ENCODE measurements at regions not wholly inside any gene's neighbourhood (a gene's known extent, or its start where the extent isn't known, plus 50 kb on each side); places are given as distances from the start of the nearest gene placed in this dataset.

DNA sequence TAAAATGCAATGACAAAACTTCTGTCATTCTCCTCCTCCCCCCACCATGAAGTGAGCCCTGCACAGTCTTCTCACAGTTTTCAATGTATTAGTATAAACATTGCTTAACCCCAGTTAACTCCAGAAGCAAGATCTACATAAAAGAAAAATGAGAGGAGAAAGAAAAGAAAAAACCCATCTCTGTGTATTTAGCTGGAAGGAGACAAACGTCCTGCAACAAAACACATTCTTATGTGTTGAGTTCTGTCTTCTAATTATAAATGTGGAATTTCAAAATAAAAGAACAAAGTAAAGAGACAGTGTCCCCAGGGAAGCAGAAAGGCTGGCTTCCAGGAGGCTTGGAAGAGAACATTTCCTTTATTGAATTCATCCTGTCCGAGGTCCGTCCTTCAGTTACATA lies 491.9 kb upstream of the TUSC1 start:
- ChIA-PET POLR2A (no interaction called here), CTCF (ENCODE audit: unreplicated experiment) (no interaction called here)
- intact Hi-C loops (cut with micrococcal nuclease; ENCODE audit: unreplicated experiment), result no loop called here
- Histone ChIP-seq H3K79me2 (ENCODE audit: insufficient read depth, low read depth, low read length) (no peaks in the 10 kb centered on the region), H3K36me3 (ENCODE audit: insufficient read depth, low read length) (no peaks in the 10 kb centered on the region), H4K20me1 (ENCODE audit: insufficient read depth, low read length) (no peaks in the 10 kb centered on the region), H3K4me1 (ENCODE audit: insufficient read depth, low read length, poor library complexity, severe bottlenecking) (no peaks in the 10 kb centered on the region), H3K4me2 (ENCODE audit: low read length) (no peak overlapping the region), H2AFZ (ENCODE audit: low read length) (no peak overlapping the region), H3K9me3 (ENCODE audit: low read length) (no peaks in the 10 kb centered on the region), H3K4me3 (ENCODE audit: low read depth, low read length, poor library complexity, severe bottlenecking) (no peak overlapping the region), H3K27ac (ENCODE audit: low read depth, low read length, poor library complexity, severe bottlenecking) (no peak overlapping the region), H3K9me2 (ENCODE audit: insufficient read depth, low read length) (no peaks in the 10 kb centered on the region)
- no peak for TF ChIP-seq CTCF (conservative IDR thresholded peaks at IDR 0.05; ENCODE audit: low read length)
- no peak for TF ChIP-seq EZH2phosphoT487 (IDR thresholded peaks at IDR 0.05; ENCODE audit: borderline replicate concordance, low read depth, low read length)
- no peak for DNase-seq (ENCODE audit: low spot score)
- BruUV-seq (replicated peaks), result no TSS peak

GRCh38 chr9:26169708-26170107 lies 491.5 kb upstream of the TUSC1 start:
- Histone ChIP-seq H3K4me1 (ENCODE audit: insufficient read depth, low read length, poor library complexity, severe bottlenecking) (no peaks in the 10 kb centered on the region), H3K9me3 (ENCODE audit: low read length) (no peaks in the 10 kb centered on the region), H3K36me3 (ENCODE audit: insufficient read depth, low read length) (no peaks in the 10 kb centered on the region), H3K4me2 (ENCODE audit: low read length) (no peak overlapping the region), H3K4me3 (ENCODE audit: low read depth, low read length, poor library complexity, severe bottlenecking) (no peak overlapping the region), H3K79me2 (ENCODE audit: insufficient read depth, low read depth, low read length) (no peaks in the 10 kb centered on the region), H3K27ac (ENCODE audit: low read depth, low read length, poor library complexity, severe bottlenecking) (no peak overlapping the region), H4K20me1 (ENCODE audit: insufficient read depth, low read length) (no peaks in the 10 kb centered on the region), H3K9me2 (ENCODE audit: insufficient read depth, low read length) (no peaks in the 10 kb centered on the region), H2AFZ (ENCODE audit: low read length) (no peak overlapping the region)
- intact Hi-C loops (cut with micrococcal nuclease; ENCODE audit: unreplicated experiment), result no loop called here
- DNase-seq (ENCODE audit: low spot score), result no peak
- TF ChIP-seq EZH2phosphoT487 (IDR thresholded peaks at IDR 0.05; ENCODE audit: borderline replicate concordance, low read depth, low read length), result no peak
- POLR2A ChIA-PET, result no interaction called here
- BruUV-seq (replicated peaks), result no TSS peak
- CTCF ChIA-PET (ENCODE audit: unreplicated experiment), result no interaction called here

- Histone ChIP-seq H3K27ac (ENCODE audit: low read depth, low read length, poor library complexity, severe bottlenecking) (no peak overlapping the region), H2AFZ (ENCODE audit: low read length) (no peak overlapping the region), H4K20me1 (ENCODE audit: insufficient read depth, low read length) (no peaks in the 10 kb centered on the region), H3K4me2 (ENCODE audit: low read length) (no peak overlapping the region), H3K79me2 (ENCODE audit: insufficient read depth, low read depth, low read length) (no peaks in the 10 kb centered on the region), H3K36me3 (ENCODE audit: insufficient read depth, low read length) (no peaks in the 10 kb centered on the region), H3K4me1 (ENCODE audit: insufficient read depth, low read length, poor library complexity, severe bottlenecking) (no peaks in the 10 kb centered on the region), H3K4me3 (ENCODE audit: low read depth, low read length, poor library complexity, severe bottlenecking) (no peak overlapping the region), H3K9me3 (ENCODE audit: low read length) (no peaks in the 10 kb centered on the region), H3K9me2 (ENCODE audit: insufficient read depth, low read length) (no peaks in the 10 kb centered on the region)
- intact Hi-C loops (cut with micrococcal nuclease; ENCODE audit: unreplicated experiment), result no loop called here
- DNase-seq (ENCODE audit: low spot score), result no peak
- ChIA-PET POLR2A (no interaction called here), CTCF (ENCODE audit: unreplicated experiment) (no interaction called here)
- no peak for TF ChIP-seq EZH2phosphoT487 (IDR thresholded peaks at IDR 0.05; ENCODE audit: borderline replicate concordance, low read depth, low read length)
- no peak for TF ChIP-seq CTCF (conservative IDR thresholded peaks at IDR 0.05; ENCODE audit: low read length)
- no TSS peak for BruUV-seq (replicated peaks)
Observed at GRCh38 chr9:26166537-26166936, 488.3 kb upstream of the TUSC1 start.

Data from OCI-LY7 (cell line).